ENCODE measurements at regions not wholly inside any gene's neighbourhood (a gene's known extent, or its start where the extent isn't known, plus 50 kb on each side); places are given as distances from the start of the nearest gene placed in this dataset.

GRCh38 chr9:96048104-96048955 lies 172.8 kb downstream of the ERCC6L2 start:
- Histone ChIP-seq H3K9me3 (ENCODE audit: insufficient read depth, low read depth, low read length) (no peaks in the 10 kb centered on the region), H3F3A (ENCODE audit: low read depth) (no peaks in the 10 kb centered on the region), H3K4me2 (ENCODE audit: low read depth, low read length, poor library complexity, severe bottlenecking) (no peak overlapping the region), H3K36me3 (ENCODE audit: insufficient read depth, low read length) (no peaks in the 10 kb centered on the region), H2AFZ (ENCODE audit: low read length) (no peak overlapping the region), H3K9ac (ENCODE audit: low read depth, low read length, poor library complexity, severe bottlenecking) (no peak overlapping the region), H4K20me1 (ENCODE audit: insufficient read depth, low read length, poor library complexity, severe bottlenecking) (no peaks in the 10 kb centered on the region), H3K27me3 (ENCODE audit: insufficient read depth, low read length, poor library complexity, severe bottlenecking) (no peaks in the 10 kb centered on the region), H3K79me2 (ENCODE audit: insufficient read depth, low read length) (no peaks in the 10 kb centered on the region), H3K4me1 (ENCODE audit: insufficient read depth, low read length, poor library complexity, severe bottlenecking) (peaks cover 2% of the 10 kb centered on the region), H3K4me3 (ENCODE audit: low read length, poor library complexity, severe bottlenecking) (no peak overlapping the region), H3K9me2 (replicated peaks; ENCODE audit: low read depth, low read length) (no peaks in the 10 kb centered on the region)
- TF ChIP-seq, protein P1, sequence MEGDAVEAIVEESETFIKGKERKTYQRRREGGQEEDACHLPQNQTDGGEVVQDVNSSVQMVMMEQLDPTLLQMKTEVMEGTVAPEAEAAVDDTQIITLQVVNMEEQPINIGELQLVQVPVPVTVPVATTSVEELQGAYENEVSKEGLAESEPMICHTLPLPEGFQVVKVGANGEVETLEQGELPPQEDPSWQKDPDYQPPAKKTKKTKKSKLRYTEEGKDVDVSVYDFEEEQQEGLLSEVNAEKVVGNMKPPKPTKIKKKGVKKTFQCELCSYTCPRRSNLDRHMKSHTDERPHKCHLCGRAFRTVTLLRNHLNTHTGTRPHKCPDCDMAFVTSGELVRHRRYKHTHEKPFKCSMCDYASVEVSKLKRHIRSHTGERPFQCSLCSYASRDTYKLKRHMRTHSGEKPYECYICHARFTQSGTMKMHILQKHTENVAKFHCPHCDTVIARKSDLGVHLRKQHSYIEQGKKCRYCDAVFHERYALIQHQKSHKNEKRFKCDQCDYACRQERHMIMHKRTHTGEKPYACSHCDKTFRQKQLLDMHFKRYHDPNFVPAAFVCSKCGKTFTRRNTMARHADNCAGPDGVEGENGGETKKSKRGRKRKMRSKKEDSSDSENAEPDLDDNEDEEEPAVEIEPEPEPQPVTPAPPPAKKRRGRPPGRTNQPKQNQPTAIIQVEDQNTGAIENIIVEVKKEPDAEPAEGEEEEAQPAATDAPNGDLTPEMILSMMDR (conservative IDR thresholded peaks at IDR 0.05; ENCODE audit: low read length), result no peak
- TF ChIP-seq EZH2phosphoT487 (IDR thresholded peaks at IDR 0.05; ENCODE audit: borderline replicate concordance), result no peak

DNA sequence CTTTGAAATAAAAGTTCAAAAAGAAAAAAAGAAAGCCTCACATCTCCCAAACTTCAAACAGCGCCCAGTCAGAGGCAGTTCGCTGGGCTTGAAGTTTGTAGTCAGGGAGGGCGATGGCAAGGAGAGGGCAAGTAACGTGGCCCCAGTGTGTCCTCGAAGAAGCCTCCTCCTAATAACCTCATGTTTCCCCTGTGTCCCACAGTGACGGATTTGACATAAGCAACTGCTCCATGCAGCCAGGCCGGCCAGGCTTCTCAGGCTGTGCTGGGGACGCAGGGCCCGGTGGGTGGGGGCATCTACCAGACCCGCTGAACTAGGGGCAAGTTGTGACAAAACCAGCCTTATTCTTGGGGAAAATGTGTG lies 172.2 kb downstream of the ERCC6L2 start:
- Histone ChIP-seq H3K4me1 (ENCODE audit: insufficient read depth, low read length, poor library complexity, severe bottlenecking) (peaks cover 2% of the 10 kb centered on the region), H3K27me3 (ENCODE audit: insufficient read depth, low read length, poor library complexity, severe bottlenecking) (no peaks in the 10 kb centered on the region), H3K4me2 (ENCODE audit: low read depth, low read length, poor library complexity, severe bottlenecking) (no peak overlapping the region), H4K20me1 (ENCODE audit: insufficient read depth, low read length, poor library complexity, severe bottlenecking) (no peaks in the 10 kb centered on the region), H3K79me2 (ENCODE audit: insufficient read depth, low read length) (no peaks in the 10 kb centered on the region), H3K9ac (ENCODE audit: low read depth, low read length, poor library complexity, severe bottlenecking) (no peak overlapping the region), H3F3A (ENCODE audit: low read depth) (no peaks in the 10 kb centered on the region), H3K9me3 (ENCODE audit: insufficient read depth, low read depth, low read length) (no peaks in the 10 kb centered on the region), H3K4me3 (ENCODE audit: low read length, poor library complexity, severe bottlenecking) (no peak overlapping the region), H3K9me2 (replicated peaks; ENCODE audit: low read depth, low read length) (no peaks in the 10 kb centered on the region), H2AFZ (ENCODE audit: low read length) (no peak overlapping the region), H3K36me3 (ENCODE audit: insufficient read depth, low read length) (no peaks in the 10 kb centered on the region)
- TF ChIP-seq, protein P1 (conservative IDR thresholded peaks at IDR 0.05; ENCODE audit: low read length), result no peak
- TF ChIP-seq EZH2phosphoT487 (IDR thresholded peaks at IDR 0.05; ENCODE audit: borderline replicate concordance), result no peak

DNA sequence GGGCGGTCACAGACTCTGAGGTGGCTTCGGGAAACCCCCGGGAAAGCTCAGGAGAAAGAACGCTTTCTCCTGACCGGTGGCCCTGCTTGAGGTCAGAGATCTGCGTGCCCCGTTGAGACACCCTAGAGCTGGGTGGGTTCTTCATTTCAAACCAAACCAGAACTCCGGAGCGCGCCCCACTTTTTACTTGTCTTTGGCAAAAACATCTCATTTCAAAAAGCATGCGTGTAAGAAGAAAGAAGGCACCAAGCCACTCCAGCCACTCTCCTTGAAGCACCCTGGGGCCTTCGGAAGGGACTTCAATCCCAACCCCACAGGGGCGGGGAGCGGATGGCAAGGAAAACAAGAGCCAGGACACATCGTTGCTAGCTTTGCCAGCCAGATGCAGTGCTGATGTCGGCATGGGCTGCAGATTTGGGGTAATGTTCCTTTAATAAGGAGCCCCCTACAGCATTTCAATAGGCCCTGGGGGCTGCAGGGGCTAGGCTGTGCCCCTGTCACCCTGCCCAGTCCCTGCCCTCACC lies 171.7 kb downstream of the ERCC6L2 start:
- H3K4me1 ChIP-seq (ENCODE audit: insufficient read depth, low read length, poor library complexity, severe bottlenecking), result peaks cover 2% of the 10 kb centered on the region

More for the DNA sequence above, 171.7 kb downstream of the ERCC6L2 start:
- Histone ChIP-seq H2AFZ (ENCODE audit: low read length) (no peak overlapping the region), H3F3A (ENCODE audit: low read depth) (no peaks in the 10 kb centered on the region), H3K4me2 (ENCODE audit: low read depth, low read length, poor library complexity, severe bottlenecking) (no peak overlapping the region), H3K9ac (ENCODE audit: low read depth, low read length, poor library complexity, severe bottlenecking) (no peak overlapping the region), H3K36me3 (ENCODE audit: insufficient read depth, low read length) (no peaks in the 10 kb centered on the region), H3K9me3 (ENCODE audit: insufficient read depth, low read depth, low read length) (no peaks in the 10 kb centered on the region), H4K20me1 (ENCODE audit: insufficient read depth, low read length, poor library complexity, severe bottlenecking) (no peaks in the 10 kb centered on the region), H3K9me2 (replicated peaks; ENCODE audit: low read depth, low read length) (no peaks in the 10 kb centered on the region), H3K4me3 (ENCODE audit: low read length, poor library complexity, severe bottlenecking) (no peak overlapping the region), H3K79me2 (ENCODE audit: insufficient read depth, low read length) (no peaks in the 10 kb centered on the region), H3K27me3 (ENCODE audit: insufficient read depth, low read length, poor library complexity, severe bottlenecking) (no peaks in the 10 kb centered on the region)
- no peak for TF ChIP-seq EZH2phosphoT487 (IDR thresholded peaks at IDR 0.05; ENCODE audit: borderline replicate concordance)
- TF ChIP-seq, protein P1 (conservative IDR thresholded peaks at IDR 0.05; ENCODE audit: low read length), result no peak

Data from Loucy (cell line).